ENCODE measurements at regions not wholly inside any gene's neighbourhood (a gene's known extent, or its start where the extent isn't known, plus 50 kb on each side); places are given as distances from the start of the nearest gene placed in this dataset.
A peak's percentile ranks its signal among the peaks of the same experiment; 100 is the strongest.

GRCh38 chr5:120358949-120359348 is 105.2 kb upstream of the PRR16 start:
- no peaks in the 10 kb centered on the region for H3K9me1 ChIP-seq (ENCODE audit: control insufficient read depth, insufficient read depth, low read length)
- ATAC-seq (peak; percentile 71), DNase-seq (ENCODE audit: extremely low read depth in 1 of 4, low spot score in 3 of 4) (peak in 2 of 4 experiments; percentile 10 to 47), FAIRE-seq (no peak)
- in situ Hi-C loops (cut with MboI): no loop called here
- H3K36me3 ChIP-seq (ENCODE audit: control insufficient read depth, insufficient read depth, low read length): no peaks in the 10 kb centered on the region
- BruUV-seq (replicated peaks): no TSS peak
- H2AFZ ChIP-seq (ENCODE audit: low read depth, low read length): peak overlapping the region; percentile 22
- no peak overlapping the region for H3K4me3 ChIP-seq
- H3K4me1 ChIP-seq (replicated peaks in 1 of 2; ENCODE audit: control insufficient read depth in 2 of 2, insufficient read depth in 2 of 2, low read length in 2 of 2): no peaks in the 10 kb centered on the region
- H3K9ac ChIP-seq (ENCODE audit: insufficient read depth in 1 of 2, low read depth in 2 of 2, low read length in 2 of 2): no peak overlapping the region
- intact Hi-C loops (cut with micrococcal nuclease): no loop called here
- 0 out of 2 replicates have a peak overlapping the region, but pooled peaks have one; percentile 3 for H3K4me2 ChIP-seq (ENCODE audit: insufficient read depth, low read length)
- H3K27me3 ChIP-seq (ENCODE audit: control insufficient read depth in 2 of 2, insufficient read depth in 2 of 2, low read length in 2 of 2): no peaks in the 10 kb centered on the region
- no peaks in the 10 kb centered on the region for H3K79me2 ChIP-seq (ENCODE audit: control insufficient read depth, insufficient read depth, low read length)
- ChIA-PET CTCF (ENCODE audit: low intra/inter-chr PET ratio) (no interaction called here), POLR2A (no interaction called here)
- H3K9me3 ChIP-seq (replicated peaks; ENCODE audit: control insufficient read depth, insufficient read depth, low read depth, low read length): no peaks in the 10 kb centered on the region; the same call in 1 of the 2 replicates
- H3K27ac ChIP-seq (ENCODE audit: extremely low read depth, low read depth, low read length): peak overlapping the region; percentile 70; the same call in 2 of the 3 replicates
- no peaks in the 10 kb centered on the region for H4K20me1 ChIP-seq (replicated peaks; ENCODE audit: control insufficient read depth, insufficient read depth, low read length)
- WGBS (ENCODE audit: insufficient coverage, low coverage, missing lambda C conversion rate): 5% methylated on average over 3 of the region's 3 CpGs
- TF ChIP-seq MIER1 (IDR thresholded peaks at IDR 0.05; ENCODE audit: low read depth) (no peak), JUNB (CRISPR knock-in tag; conservative IDR thresholded peaks at IDR 0.05) (no peak), MGA (IDR thresholded peaks at IDR 0.05) (no peak)
- TF ChIP-seq, protein P1, sequence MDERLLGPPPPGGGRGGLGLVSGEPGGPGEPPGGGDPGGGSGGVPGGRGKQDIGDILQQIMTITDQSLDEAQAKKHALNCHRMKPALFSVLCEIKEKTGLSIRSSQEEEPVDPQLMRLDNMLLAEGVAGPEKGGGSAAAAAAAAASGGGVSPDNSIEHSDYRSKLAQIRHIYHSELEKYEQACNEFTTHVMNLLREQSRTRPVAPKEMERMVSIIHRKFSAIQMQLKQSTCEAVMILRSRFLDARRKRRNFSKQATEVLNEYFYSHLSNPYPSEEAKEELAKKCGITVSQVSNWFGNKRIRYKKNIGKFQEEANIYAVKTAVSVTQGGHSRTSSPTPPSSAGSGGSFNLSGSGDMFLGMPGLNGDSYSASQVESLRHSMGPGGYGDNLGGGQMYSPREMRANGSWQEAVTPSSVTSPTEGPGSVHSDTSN (CRISPR knock-in tag; IDR thresholded peaks at IDR 0.05; ENCODE audit: low read depth): no peak
- TF ChIP-seq, protein P1 (tag; conservative IDR thresholded peaks at IDR 0.05; ENCODE audit: low read depth): 0 out of 2 replicates have a peak, but pooled peaks have one; percentile 31

All from K562 (cell line).